OCI-LY7 (cell line): ENCODE measurements at regions not wholly inside any gene's neighbourhood (a gene's known extent, or its start where the extent isn't known, plus 50 kb on each side); places are given as distances from the start of the nearest gene placed in this dataset.

Experiments used
- BruUV-seq: library from RNA; stranded (reverse); fragments of 400-500 nt; replicated peaks from 2 replicates; lab custom pipeline; 2021; lab: Mats Ljungman, UMichigan
- CTCF ChIA-PET: fragments of 300-600 bp; sonication (Branson Sonifier 250); formaldehyde crosslinking; loops from one replicate; lab custom pipeline; 2022; ENCODE audit warnings: antibody characterized with exemption; ENCODE audit not compliant: unreplicated experiment; lab: Charles Lee
- POLR2A ChIA-PET: fragments of 300-600 bp; sonication (Branson Sonifier 250); formaldehyde crosslinking; loops from one replicate; lab custom pipeline; 2022; ENCODE audit warnings: antibody characterized with exemption; lab: Charles Lee
- DNase-seq: peaks from one replicate; pipeline ENCODE4 v3.0.0-alpha.2; 2015; ENCODE audit warnings: low spot score
- H2AFZ ChIP-seq: fragments of 200-600 bp; sonication (generic), shearing (Covaris generic); 2 replicates; pipeline ENCODE4 v1.6.1; 2014; ENCODE audit warnings: mild to moderate bottlenecking, antibody characterized with exemption, low read length, moderate library complexity
- H3K27ac ChIP-seq: fragments of 200-600 bp; sonication (generic); 2 replicates; pipeline ENCODE4 v1.5.1; 2014; ENCODE audit warnings: mixed run types, low read depth, mild to moderate bottlenecking, moderate library complexity, low read length, inconsistent platforms; ENCODE audit not compliant: poor library complexity, severe bottlenecking
- H3K36me3 ChIP-seq: fragments of 200-600 bp; sonication (generic); 2 replicates; pipeline ENCODE4 v1.6.1; 2014; ENCODE audit warnings: mild to moderate bottlenecking, antibody characterized with exemption, low read length, moderate library complexity, mixed read lengths; ENCODE audit not compliant: insufficient read depth
- H3K4me1 ChIP-seq: fragments of 200-600 bp; sonication (generic); 2 replicates; pipeline ENCODE4 v1.5.1; 2014; ENCODE audit warnings: mild to moderate bottlenecking, low read length; ENCODE audit not compliant: insufficient read depth, poor library complexity, severe bottlenecking
- H3K4me2 ChIP-seq: fragments of 200-600 bp; sonication (generic); 2 replicates; pipeline ENCODE4 v1.6.1; 2014; ENCODE audit warnings: mild to moderate bottlenecking, low read length
- H3K4me3 ChIP-seq: fragments of 200-600 bp; sonication (generic); 2 replicates; pipeline ENCODE4 v1.5.1; 2014; ENCODE audit warnings: mild to moderate bottlenecking, low read depth, low read length; ENCODE audit not compliant: poor library complexity, severe bottlenecking
- H3K79me2 ChIP-seq: fragments of 200-600 bp; sonication (generic); 2 replicates; pipeline ENCODE4 v1.6.1; 2016; ENCODE audit warnings: low read depth, mild to moderate bottlenecking, low read length, moderate library complexity, mixed read lengths; ENCODE audit not compliant: insufficient read depth
- H3K9me2 ChIP-seq: fragments of 200-600 bp; sonication (generic); 2 replicates; pipeline ENCODE4 v1.6.1; 2016; ENCODE audit warnings: mild to moderate bottlenecking, low read length, mixed read lengths; ENCODE audit not compliant: insufficient read depth
- H3K9me3 ChIP-seq: fragments of 200-600 bp; sonication (generic); 2 replicates; pipeline ENCODE4 v1.6.1; 2014; ENCODE audit warnings: mild to moderate bottlenecking, mixed run types, low read length, mixed read lengths
- H4K20me1 ChIP-seq: fragments of 200-600 bp; sonication (generic); 2 replicates; pipeline ENCODE4 v1.6.1; 2014; ENCODE audit warnings: mild to moderate bottlenecking, antibody characterized with exemption, low read length, moderate library complexity, mixed read lengths; ENCODE audit not compliant: insufficient read depth
- EZH2phosphoT487 ChIP-seq: fragments of 200-600 bp; sonication (generic); IDR thresholded peaks from 2 replicates; pipeline ENCODE4 v1.6.1; 2018; ENCODE audit warnings: low read depth, borderline replicate concordance, mild to moderate bottlenecking, mixed run types, antibody characterized with exemption, low read length, moderate library complexity, mixed read lengths
- intact Hi-C: fragments of 100-400 bp; cut with micrococcal nuclease; formaldehyde crosslinking; loops from one replicate; pipeline ENCODE4 v1.10.0; 2022; ENCODE audit not compliant: unreplicated experiment
- TF ChIP-seq, protein P1 (sequence below): fragments of 200-600 bp; sonication (generic); conservative IDR thresholded peaks from 2 replicates; pipeline ENCODE4 v1.5.1; 2014; ENCODE audit warnings: mild to moderate bottlenecking, antibody characterized with exemption, low read length, moderate library complexity, mixed read lengths

DNA sequence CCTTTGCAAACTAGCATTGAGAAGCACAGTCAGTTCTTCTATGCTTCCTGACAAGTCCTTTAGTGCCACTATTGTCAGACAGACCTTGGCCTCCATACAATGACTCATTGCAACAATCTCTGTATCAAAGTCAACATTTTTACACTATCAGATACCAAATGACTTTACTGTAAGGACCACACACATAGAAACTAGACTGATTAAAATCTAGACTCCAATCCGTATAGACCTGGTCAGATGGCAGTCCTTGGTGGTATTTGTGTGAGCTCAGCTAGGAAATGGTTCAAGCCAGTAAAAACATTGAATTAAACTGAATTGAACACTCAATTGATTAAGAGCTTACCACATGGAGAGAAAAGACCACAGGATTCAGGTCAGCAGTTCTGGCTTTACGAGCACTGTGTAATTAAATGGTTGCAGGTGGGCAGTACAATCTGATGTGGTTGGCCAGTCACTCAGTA, 549.8 kb upstream of the LCORL start:
- BruUV-seq, result no TSS peak
- H3K36me3 ChIP-seq, result no peaks in the 10 kb centered on the region
- intact Hi-C loops, result no loop called here
- H3K27ac ChIP-seq, result no peak overlapping the region
- no peak for DNase-seq
- POLR2A ChIA-PET, result no interaction called here
- no peak overlapping the region for H3K4me2 ChIP-seq
- no peaks in the 10 kb centered on the region for H3K9me3 ChIP-seq
- no peak overlapping the region for H2AFZ ChIP-seq
- H3K9me2 ChIP-seq, result no peaks in the 10 kb centered on the region
- H3K4me3 ChIP-seq, result no peak overlapping the region
- TF ChIP-seq, protein P1, sequence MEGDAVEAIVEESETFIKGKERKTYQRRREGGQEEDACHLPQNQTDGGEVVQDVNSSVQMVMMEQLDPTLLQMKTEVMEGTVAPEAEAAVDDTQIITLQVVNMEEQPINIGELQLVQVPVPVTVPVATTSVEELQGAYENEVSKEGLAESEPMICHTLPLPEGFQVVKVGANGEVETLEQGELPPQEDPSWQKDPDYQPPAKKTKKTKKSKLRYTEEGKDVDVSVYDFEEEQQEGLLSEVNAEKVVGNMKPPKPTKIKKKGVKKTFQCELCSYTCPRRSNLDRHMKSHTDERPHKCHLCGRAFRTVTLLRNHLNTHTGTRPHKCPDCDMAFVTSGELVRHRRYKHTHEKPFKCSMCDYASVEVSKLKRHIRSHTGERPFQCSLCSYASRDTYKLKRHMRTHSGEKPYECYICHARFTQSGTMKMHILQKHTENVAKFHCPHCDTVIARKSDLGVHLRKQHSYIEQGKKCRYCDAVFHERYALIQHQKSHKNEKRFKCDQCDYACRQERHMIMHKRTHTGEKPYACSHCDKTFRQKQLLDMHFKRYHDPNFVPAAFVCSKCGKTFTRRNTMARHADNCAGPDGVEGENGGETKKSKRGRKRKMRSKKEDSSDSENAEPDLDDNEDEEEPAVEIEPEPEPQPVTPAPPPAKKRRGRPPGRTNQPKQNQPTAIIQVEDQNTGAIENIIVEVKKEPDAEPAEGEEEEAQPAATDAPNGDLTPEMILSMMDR, result no peak
- TF ChIP-seq EZH2phosphoT487, result no peak
- H3K79me2 ChIP-seq, result no peaks in the 10 kb centered on the region
- H4K20me1 ChIP-seq, result no peaks in the 10 kb centered on the region
- CTCF ChIA-PET, result no interaction called here
- H3K4me1 ChIP-seq, result no peaks in the 10 kb centered on the region

DNA sequence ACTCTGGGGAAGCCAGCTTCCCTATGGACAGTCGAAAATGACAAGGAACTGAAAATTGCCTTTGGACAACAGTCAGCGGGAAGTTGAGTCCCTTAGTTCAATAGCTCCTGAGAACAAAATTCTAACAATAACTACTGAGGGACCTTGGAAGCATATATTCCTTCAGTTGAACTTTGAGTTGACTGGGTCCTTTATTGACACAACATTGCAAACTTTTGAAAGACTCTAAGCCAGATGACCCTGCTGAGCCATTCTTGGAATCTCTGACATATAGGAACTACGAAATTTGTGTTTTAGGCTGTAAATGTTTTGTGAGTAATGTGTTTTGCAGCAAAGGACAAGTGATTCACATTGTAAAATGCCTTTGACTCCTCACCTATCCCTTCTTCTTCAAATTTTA, 548.8 kb upstream of the LCORL start:
- H3K4me2 ChIP-seq, result no peak overlapping the region
- POLR2A ChIA-PET, result no interaction called here
- TF ChIP-seq, protein P1, result no peak
- TF ChIP-seq EZH2phosphoT487, result no peak
- CTCF ChIA-PET, result no interaction called here
- H3K4me1 ChIP-seq, result no peaks in the 10 kb centered on the region
- H3K27ac ChIP-seq, result no peak overlapping the region
- no peaks in the 10 kb centered on the region for H3K36me3 ChIP-seq
- no peaks in the 10 kb centered on the region for H4K20me1 ChIP-seq
- no peaks in the 10 kb centered on the region for H3K9me3 ChIP-seq
- DNase-seq, result no peak
- no peak overlapping the region for H3K4me3 ChIP-seq
- intact Hi-C loops, result no loop called here
- no TSS peak for BruUV-seq
- H3K9me2 ChIP-seq, result no peaks in the 10 kb centered on the region
- H3K79me2 ChIP-seq, result no peaks in the 10 kb centered on the region
- no peak overlapping the region for H2AFZ ChIP-seq

DNA sequence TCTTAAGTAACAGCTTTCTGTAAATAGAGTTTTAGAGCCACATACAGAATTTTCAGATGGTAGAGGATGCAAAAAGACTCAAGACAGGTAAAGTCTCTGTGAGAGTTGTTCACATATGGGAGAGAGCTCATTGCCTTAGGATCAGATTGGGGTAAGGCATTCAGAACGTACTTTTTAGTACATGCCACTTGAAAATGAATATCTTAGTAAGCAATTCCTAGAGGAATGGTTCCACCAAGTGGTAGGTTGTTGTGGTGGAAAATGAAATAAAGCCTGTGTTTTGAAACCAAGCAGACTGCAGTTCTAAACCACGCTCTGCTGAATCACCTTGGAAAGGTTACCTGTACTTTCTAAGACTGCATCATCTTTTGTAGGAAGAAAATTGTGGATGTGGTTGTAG, 547.0 kb upstream of the LCORL start:
- no peak overlapping the region for H3K27ac ChIP-seq
- BruUV-seq, result no TSS peak
- H4K20me1 ChIP-seq, result no peaks in the 10 kb centered on the region
- no peaks in the 10 kb centered on the region for H3K9me2 ChIP-seq
- no peak overlapping the region for H3K4me2 ChIP-seq
- no peaks in the 10 kb centered on the region for H3K79me2 ChIP-seq
- H3K4me3 ChIP-seq, result no peak overlapping the region
- no peak for DNase-seq
- intact Hi-C loops, result no loop called here
- no peaks in the 10 kb centered on the region for H3K36me3 ChIP-seq
- H2AFZ ChIP-seq, result no peak overlapping the region
- ChIA-PET CTCF (no interaction called here), POLR2A (interaction anchor here (0.6 kb wide), 1 partner anchor 82 kb away, joined by 3 read pairs; no protein-coding TSS in a partner anchor)
- TF ChIP-seq, protein P1, result no peak
- no peak for TF ChIP-seq EZH2phosphoT487
- H3K9me3 ChIP-seq, result no peaks in the 10 kb centered on the region
- no peaks in the 10 kb centered on the region for H3K4me1 ChIP-seq
